HEK293 (cell line): ENCODE measurements at regions not wholly inside any gene's neighbourhood (a gene's known extent, or its start where the extent isn't known, plus 50 kb on each side); places are given as distances from the start of the nearest gene placed in this dataset.

Experiments
- CTCF ChIA-PET: fragments of 350-600 bp; formaldehyde crosslinking; extraction: SDS; loops from one replicate; lab custom pipeline; 2021; ENCODE audit warnings: antibody characterized with exemption; lab: Yijun Ruan, JAX
- POLR2A ChIA-PET: fragments of 300-600 bp; formaldehyde crosslinking; extraction: SDS; loops from one replicate; lab custom pipeline; 2020; ENCODE audit warnings: antibody characterized with exemption, inconsistent platforms; lab: Yijun Ruan, JAX
- H3K27ac ChIP-seq: fragments of 200-500 bp; sonication (Bioruptor generic); 2 replicates; pipeline ENCODE4 v1.5.1; 2014; ENCODE audit warnings: low read depth, low read length, control low read depth, inconsistent platforms; ENCODE audit errors: extremely low read depth
- H3K36me3 ChIP-seq, 2 experiments: fragments of 200-500 bp in 1 of 2; sonication (Bioruptor generic) in 1 of 2; 1 replicate in 1 of 2; 2 replicates in 1 of 2; pipeline ENCODE4 v1.5.1; 2014 to 2017; ENCODE audit warnings: inconsistent platforms in 2 of 2, low read length in 2 of 2; ENCODE audit not compliant: control insufficient read depth in 2 of 2, insufficient read depth in 1 of 2
- H3K4me1 ChIP-seq: fragments of 200-500 bp; sonication (Bioruptor generic); 2 replicates; pipeline ENCODE4 v1.5.1; 2014; ENCODE audit warnings: mild to moderate bottlenecking, low read length, inconsistent platforms; ENCODE audit not compliant: control insufficient read depth, insufficient read depth
- H3K4me3 ChIP-seq: 2 replicates; pipeline ENCODE4 v1.5.1; 2011; ENCODE audit warnings: low read depth, mild to moderate bottlenecking, control low read depth, low read length, moderate library complexity
- H3K9me3 ChIP-seq: fragments of 200-500 bp; sonication (Bioruptor generic); 2 replicates; pipeline ENCODE4 v1.5.1; 2014; ENCODE audit warnings: low read depth, low read length, inconsistent platforms; ENCODE audit not compliant: control insufficient read depth, insufficient read depth
- GFI1B ChIP-seq: fragments of 450-650 bp; formaldehyde crosslinking; IDR thresholded peaks from 2 replicates; pipeline ENCODE4 v1.5.1; 2016; ENCODE audit warnings: missing biosample characterization, missing genetic modification characterization
- GLIS2 ChIP-seq: fragments of 450-650 bp; formaldehyde crosslinking; IDR thresholded peaks from 2 replicates; pipeline ENCODE4 v1.5.1; 2016; ENCODE audit warnings: missing biosample characterization, missing genetic modification characterization
- HOXA7 ChIP-seq: sonication (generic); formaldehyde crosslinking; IDR thresholded peaks from 2 replicates; pipeline ENCODE4 v1.8.1; 2022; ENCODE audit warnings: missing genetic modification reagents, borderline replicate concordance
- KLF16 ChIP-seq: fragments of 450-650 bp; formaldehyde crosslinking; IDR thresholded peaks from 2 replicates; pipeline ENCODE4 v1.5.1; 2017; ENCODE audit warnings: missing biosample characterization, missing genetic modification characterization
- KLF9 ChIP-seq: fragments of 450-650 bp; formaldehyde crosslinking; IDR thresholded peaks from 2 replicates; pipeline ENCODE4 v1.5.1; 2016; ENCODE audit warnings: missing biosample characterization, missing genetic modification characterization, low read depth
- RBAK ChIP-seq: fragments of 450-650 bp; formaldehyde crosslinking; IDR thresholded peaks from 2 replicates; pipeline ENCODE4 v1.5.1; 2016; ENCODE audit warnings: missing biosample characterization, missing genetic modification characterization
- SALL2 ChIP-seq: fragments of 450-650 bp; formaldehyde crosslinking; IDR thresholded peaks from 2 replicates; pipeline ENCODE4 v1.5.0; 2017; ENCODE audit warnings: missing biosample characterization, mild to moderate bottlenecking, missing genetic modification characterization, borderline replicate concordance
- SCRT2 ChIP-seq: fragments of 450-650 bp; formaldehyde crosslinking; IDR thresholded peaks from 2 replicates; pipeline ENCODE4 v1.5.1; 2016; ENCODE audit warnings: missing biosample characterization, missing genetic modification characterization
- ZBTB44 ChIP-seq: fragments of 450-650 bp; IDR thresholded peaks from 2 replicates; pipeline ENCODE4 v1.5.1; 2018; ENCODE audit warnings: missing biosample characterization, mild to moderate bottlenecking, missing genetic modification characterization
- ZNF19 ChIP-seq: fragments of 450-650 bp; formaldehyde crosslinking; IDR thresholded peaks from 2 replicates; pipeline ENCODE4; 2016; ENCODE audit warnings: missing biosample characterization, missing genetic modification characterization, low read depth
- ZNF423 ChIP-seq: fragments of 450-650 bp; formaldehyde crosslinking; IDR thresholded peaks from 2 replicates; pipeline ENCODE4 v1.5.1; 2016; ENCODE audit warnings: missing biosample characterization, missing genetic modification characterization
- ZNF529 ChIP-seq: fragments of 450-650 bp; formaldehyde crosslinking; IDR thresholded peaks from 2 replicates; pipeline ENCODE4 v1.5.1; 2017; ENCODE audit warnings: missing genetic modification characterization, missing biosample characterization; ENCODE audit not compliant: insufficient replicate concordance
- ZNF530 ChIP-seq: fragments of 450-650 bp; formaldehyde crosslinking; IDR thresholded peaks from 2 replicates; pipeline ENCODE4 v1.5.1; 2016; ENCODE audit warnings: low read depth, missing biosample characterization, missing genetic modification characterization
- ZNF571 ChIP-seq: fragments of 450-650 bp; formaldehyde crosslinking; IDR thresholded peaks from 2 replicates; pipeline ENCODE4 v1.5.0; 2017; ENCODE audit warnings: missing biosample characterization, missing genetic modification characterization
- ZNF707 ChIP-seq: fragments of 450-650 bp; formaldehyde crosslinking; IDR thresholded peaks from 2 replicates; pipeline ENCODE4 v1.5.1; 2016; ENCODE audit warnings: missing biosample characterization, missing genetic modification characterization
- TF ChIP-seq, protein P1 (sequence below): fragments of 450-650 bp; formaldehyde crosslinking; IDR thresholded peaks from 2 replicates; pipeline ENCODE4 v1.5.1; 2016; ENCODE audit warnings: missing biosample characterization, missing genetic modification characterization, low read depth
- TF ChIP-seq, protein P2 (sequence below): fragments of 450-650 bp; formaldehyde crosslinking; IDR thresholded peaks from 2 replicates; pipeline ENCODE4 v1.5.1; 2016; ENCODE audit warnings: missing biosample characterization, missing genetic modification characterization
- TF ChIP-seq, protein P3 (sequence below): sonication (generic); formaldehyde crosslinking; IDR thresholded peaks from 2 replicates; pipeline ENCODE4 v1.8.1; 2022; ENCODE audit warnings: mild to moderate bottlenecking, moderate library complexity, missing genetic modification reagents

- TF ChIP-seq, protein P1, sequence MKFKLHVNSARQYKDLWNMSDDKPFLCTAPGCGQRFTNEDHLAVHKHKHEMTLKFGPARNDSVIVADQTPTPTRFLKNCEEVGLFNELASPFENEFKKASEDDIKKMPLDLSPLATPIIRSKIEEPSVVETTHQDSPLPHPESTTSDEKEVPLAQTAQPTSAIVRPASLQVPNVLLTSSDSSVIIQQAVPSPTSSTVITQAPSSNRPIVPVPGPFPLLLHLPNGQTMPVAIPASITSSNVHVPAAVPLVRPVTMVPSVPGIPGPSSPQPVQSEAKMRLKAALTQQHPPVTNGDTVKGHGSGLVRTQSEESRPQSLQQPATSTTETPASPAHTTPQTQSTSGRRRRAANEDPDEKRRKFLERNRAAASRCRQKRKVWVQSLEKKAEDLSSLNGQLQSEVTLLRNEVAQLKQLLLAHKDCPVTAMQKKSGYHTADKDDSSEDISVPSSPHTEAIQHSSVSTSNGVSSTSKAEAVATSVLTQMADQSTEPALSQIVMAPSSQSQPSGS, result no peak
- TF ChIP-seq, protein P2, sequence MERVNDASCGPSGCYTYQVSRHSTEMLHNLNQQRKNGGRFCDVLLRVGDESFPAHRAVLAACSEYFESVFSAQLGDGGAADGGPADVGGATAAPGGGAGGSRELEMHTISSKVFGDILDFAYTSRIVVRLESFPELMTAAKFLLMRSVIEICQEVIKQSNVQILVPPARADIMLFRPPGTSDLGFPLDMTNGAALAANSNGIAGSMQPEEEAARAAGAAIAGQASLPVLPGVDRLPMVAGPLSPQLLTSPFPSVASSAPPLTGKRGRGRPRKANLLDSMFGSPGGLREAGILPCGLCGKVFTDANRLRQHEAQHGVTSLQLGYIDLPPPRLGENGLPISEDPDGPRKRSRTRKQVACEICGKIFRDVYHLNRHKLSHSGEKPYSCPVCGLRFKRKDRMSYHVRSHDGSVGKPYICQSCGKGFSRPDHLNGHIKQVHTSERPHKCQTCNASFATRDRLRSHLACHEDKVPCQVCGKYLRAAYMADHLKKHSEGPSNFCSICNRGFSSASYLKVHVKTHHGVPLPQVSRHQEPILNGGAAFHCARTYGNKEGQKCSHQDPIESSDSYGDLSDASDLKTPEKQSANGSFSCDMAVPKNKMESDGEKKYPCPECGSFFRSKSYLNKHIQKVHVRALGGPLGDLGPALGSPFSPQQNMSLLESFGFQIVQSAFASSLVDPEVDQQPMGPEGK (tag by site-specific recombination), result no peak
- TF ChIP-seq ZNF19 (tag by site-specific recombination), result no peak
- TF ChIP-seq, protein P3, sequence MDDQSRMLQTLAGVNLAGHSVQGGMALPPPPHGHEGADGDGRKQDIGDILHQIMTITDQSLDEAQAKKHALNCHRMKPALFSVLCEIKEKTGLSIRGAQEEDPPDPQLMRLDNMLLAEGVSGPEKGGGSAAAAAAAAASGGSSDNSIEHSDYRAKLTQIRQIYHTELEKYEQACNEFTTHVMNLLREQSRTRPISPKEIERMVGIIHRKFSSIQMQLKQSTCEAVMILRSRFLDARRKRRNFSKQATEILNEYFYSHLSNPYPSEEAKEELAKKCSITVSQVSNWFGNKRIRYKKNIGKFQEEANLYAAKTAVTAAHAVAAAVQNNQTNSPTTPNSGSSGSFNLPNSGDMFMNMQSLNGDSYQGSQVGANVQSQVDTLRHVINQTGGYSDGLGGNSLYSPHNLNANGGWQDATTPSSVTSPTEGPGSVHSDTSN (CRISPR knock-in tag), result no peak
- no peak for TF ChIP-seq SCRT2
- TF ChIP-seq ZNF530 (tag by site-specific recombination), result no peak
- no peak for TF ChIP-seq ZNF707 (tag by site-specific recombination)
- no peak for TF ChIP-seq GLIS2 (tag by site-specific recombination)
- no peak for TF ChIP-seq HOXA7 (CRISPR knock-in tag)
- TF ChIP-seq KLF16 (tag by site-specific recombination), result no peak
- no peaks in the 10 kb centered on the region for H3K9me3 ChIP-seq
- H3K4me3 ChIP-seq, result no peak overlapping the region
- ChIA-PET CTCF (interaction anchor here (1.2 kb wide), 1 partner anchor 19 kb away, joined by 3 read pairs; no protein-coding TSS in a partner anchor), POLR2A (no interaction called here)
- no peaks in the 10 kb centered on the region for H3K36me3 ChIP-seq
- H3K4me1 ChIP-seq, result no peaks in the 10 kb centered on the region
- H3K27ac ChIP-seq, result no peak overlapping the region
Observed at GRCh38 chr13:61684976-61685681, 269.5 kb upstream of the PCDH20 start.

DNA sequence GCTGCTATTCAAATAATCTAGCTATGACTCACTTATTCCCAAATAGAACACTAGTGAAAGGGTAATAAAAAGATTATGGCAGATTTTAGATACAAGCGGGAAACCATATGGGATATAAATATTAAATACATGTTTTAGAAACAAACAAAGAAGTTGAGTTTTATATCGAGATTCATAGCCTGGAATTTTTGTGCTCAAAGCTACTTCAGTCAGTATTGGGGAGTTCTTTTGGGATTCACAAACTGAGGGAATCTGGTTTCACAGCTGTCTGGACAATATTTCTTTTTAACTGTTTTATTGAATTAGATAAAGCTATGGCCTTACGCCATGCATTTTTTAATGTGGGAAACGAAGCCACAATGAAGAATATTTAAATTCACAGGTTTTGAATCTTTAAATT lies 257.1 kb upstream of the PCDH20 start:
- ChIA-PET CTCF (no interaction called here), POLR2A (no interaction called here)
- no peak for TF ChIP-seq RBAK (tag by site-specific recombination)
- TF ChIP-seq ZBTB44 (tag by site-specific recombination), result no peak
- TF ChIP-seq ZNF571 (tag by site-specific recombination), result no peak
- TF ChIP-seq KLF9, result no peak
- no peak for TF ChIP-seq ZNF423
- no peak for TF ChIP-seq SALL2 (tag by site-specific recombination)
- no peak for TF ChIP-seq GFI1B
- no peak for TF ChIP-seq ZNF529 (tag by site-specific recombination)
- no peaks in the 10 kb centered on the region for H3K4me1 ChIP-seq
- H3K9me3 ChIP-seq, result no peaks in the 10 kb centered on the region
- no peak overlapping the region for H3K27ac ChIP-seq
- H3K36me3 ChIP-seq, result no peaks in the 10 kb centered on the region
- H3K4me3 ChIP-seq, result no peak overlapping the region
